Neural cell (in vitro differentiated cells): ENCODE measurements at regions not wholly inside any gene's neighbourhood (a gene's known extent, or its start where the extent isn't known, plus 50 kb on each side); places are given as distances from the start of the nearest gene placed in this dataset.

ENCODE experiments used
- CTCF ChIP-seq: fragments of 450-650 bp; IDR thresholded peaks from 2 replicates; pipeline ENCODE4 v1.5.1; 2014; ENCODE audit warnings: antibody characterized with exemption, mild to moderate bottlenecking, moderate library complexity; ENCODE audit not compliant: poor library complexity, severe bottlenecking
- EZH2 ChIP-seq: fragments of 200-600, 300-800 bp; shearing (Covaris generic), sonication (generic); IDR thresholded peaks from 2 replicates; pipeline ENCODE4 v1.6.1; 2014; ENCODE audit warnings: antibody characterized with exemption, low read length, borderline replicate concordance, mild to moderate bottlenecking; ENCODE audit not compliant: insufficient read depth, poor library complexity, severe bottlenecking
- MXI1 ChIP-seq: fragments of 450-650 bp; conservative IDR thresholded peaks from 2 replicates; pipeline ENCODE4 v1.6.1; 2014; ENCODE audit warnings: antibody characterized with exemption, mild to moderate bottlenecking; ENCODE audit not compliant: poor library complexity, severe bottlenecking
- POLR2AphosphoS5 ChIP-seq: IDR thresholded peaks from 2 replicates; pipeline ENCODE4 v1.6.1; 2012
- TAF1 ChIP-seq: IDR thresholded peaks from 2 replicates; pipeline ENCODE4 v1.6.1; 2012; ENCODE audit warnings: low read depth

GRCh38 chr3:187969581-187969950 lies 184.4 kb upstream of the LPP start:
- TF ChIP-seq POLR2AphosphoS5, result no peak
- no peak for TF ChIP-seq CTCF
- TF ChIP-seq MXI1, result no peak
- TF ChIP-seq TAF1, result no peak
- TF ChIP-seq EZH2, result no peak
